Prostate gland (tissue), 2 donors: ENCODE measurements at regions not wholly inside any gene's neighbourhood (a gene's known extent, or its start where the extent isn't known, plus 50 kb on each side); places are given as distances from the start of the nearest gene placed in this dataset.
A peak's percentile ranks its signal among the peaks of the same experiment; 100 is the strongest.

ENCODE experiments used
- DNase-seq: peaks from one replicate; pipeline ENCODE4 v3.0.0-alpha.2; 2019; ENCODE audit warnings: low spot score
- H3K27ac ChIP-seq, 2 donors: fragments of 200-600 bp; sonication (generic); 2 replicates each; pipeline ENCODE4 v1.5.1; 2017 to 2019
- H3K27me3 ChIP-seq: fragments of 200-600 bp; sonication (generic); replicated peaks from 2 replicates; pipeline ENCODE4 v1.5.1; 2019; ENCODE audit not compliant: insufficient read depth
- H3K36me3 ChIP-seq, 2 donors: fragments of 200-600 bp; sonication (generic); 1 replicate in 1 of 2; 2 replicates in 1 of 2; pipeline versions ENCODE4 v1.5.1 to v1.8.1; 2017 to 2019
- H3K4me1 ChIP-seq: fragments of 200-600 bp; sonication (generic); replicated peaks from 2 replicates; pipeline ENCODE4 v1.5.1; 2019
- H3K4me3 ChIP-seq, 2 donors: fragments of 200-600 bp; sonication (generic); 2 replicates each; pipeline ENCODE4 v1.5.1; 2017 to 2019
- H3K9me3 ChIP-seq: fragments of 200-600 bp; sonication (generic); 2 replicates; pipeline ENCODE4 v1.5.1; 2017
- POLR2A ChIP-seq: fragments of 450-650 bp; IDR thresholded peaks from one replicate; pipeline ENCODE4 v1.6.1; 2016; ENCODE audit warnings: antibody characterized with exemption, mild to moderate bottlenecking
- POLR2AphosphoS5 ChIP-seq: sonication (generic); formaldehyde crosslinking; IDR thresholded peaks from one replicate; pipeline ENCODE4 v1.6.1; 2017; ENCODE audit warnings: antibody characterized with exemption
- WGBS: methylation state at CpG from one replicate; pipeline ENCODE4 v1.1.5; 2018; 5-methylcytosine and 5-hydroxymethylcytosine counted together
- intact Hi-C: fragments of 100-400 bp; cut with DNase I; formaldehyde crosslinking; loops from one replicate; pipeline ENCODE4 v1.14.2; 2022
- TF ChIP-seq, protein P1 (sequence below), 4 experiments: fragments of 200-600 bp in 2 of 4; fragments of 450-650 bp in 2 of 4; sonication (generic) in 2 of 4; IDR thresholded peaks; 1 replicate in 3 of 4; 2 replicates in 1 of 4; pipeline ENCODE4 v1.5.1; 2016 to 2019; ENCODE audit warnings: antibody characterized with exemption in 4 of 4, mild to moderate bottlenecking in 2 of 4, moderate library complexity in 2 of 4

DNA sequence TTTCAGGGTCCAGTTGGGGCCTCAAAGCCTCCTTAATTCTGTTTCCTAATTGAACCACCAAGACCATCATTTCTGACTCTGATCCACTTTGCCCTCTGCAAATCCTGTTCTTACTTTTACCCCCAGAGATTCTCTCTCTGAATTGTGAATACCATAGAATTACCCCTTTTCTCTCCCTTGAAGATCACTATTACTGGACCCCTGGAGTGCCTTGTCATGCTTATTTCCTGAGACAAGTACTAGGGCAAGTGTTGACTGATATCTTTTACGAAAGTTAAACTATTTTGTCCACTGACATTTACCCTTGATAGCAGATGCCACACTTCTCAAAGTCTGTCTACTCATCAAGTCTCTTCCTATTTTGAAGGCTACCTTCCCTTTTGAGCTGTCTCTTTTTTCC, 246.9 kb upstream of the PTGER4 start:
- Histone ChIP-seq H3K4me1 (no peaks in the 10 kb centered on the region), H3K27ac (no peak overlapping the region), H3K4me3 (no peak overlapping the region), H3K9me3 (no peaks in the 10 kb centered on the region), H3K36me3 (no peaks in the 10 kb centered on the region), H3K27me3 (no peaks in the 10 kb centered on the region)
- 100% methylated on average over 1 of the region's 1 CpG for WGBS
- DNase-seq: no peak
- intact Hi-C loops: no loop called here
- TF ChIP-seq POLR2A (no peak), POLR2AphosphoS5 (no peak)
- TF ChIP-seq, protein P1, sequence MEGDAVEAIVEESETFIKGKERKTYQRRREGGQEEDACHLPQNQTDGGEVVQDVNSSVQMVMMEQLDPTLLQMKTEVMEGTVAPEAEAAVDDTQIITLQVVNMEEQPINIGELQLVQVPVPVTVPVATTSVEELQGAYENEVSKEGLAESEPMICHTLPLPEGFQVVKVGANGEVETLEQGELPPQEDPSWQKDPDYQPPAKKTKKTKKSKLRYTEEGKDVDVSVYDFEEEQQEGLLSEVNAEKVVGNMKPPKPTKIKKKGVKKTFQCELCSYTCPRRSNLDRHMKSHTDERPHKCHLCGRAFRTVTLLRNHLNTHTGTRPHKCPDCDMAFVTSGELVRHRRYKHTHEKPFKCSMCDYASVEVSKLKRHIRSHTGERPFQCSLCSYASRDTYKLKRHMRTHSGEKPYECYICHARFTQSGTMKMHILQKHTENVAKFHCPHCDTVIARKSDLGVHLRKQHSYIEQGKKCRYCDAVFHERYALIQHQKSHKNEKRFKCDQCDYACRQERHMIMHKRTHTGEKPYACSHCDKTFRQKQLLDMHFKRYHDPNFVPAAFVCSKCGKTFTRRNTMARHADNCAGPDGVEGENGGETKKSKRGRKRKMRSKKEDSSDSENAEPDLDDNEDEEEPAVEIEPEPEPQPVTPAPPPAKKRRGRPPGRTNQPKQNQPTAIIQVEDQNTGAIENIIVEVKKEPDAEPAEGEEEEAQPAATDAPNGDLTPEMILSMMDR (IDR thresholded peaks at IDR 0.05): no peak

- Histone ChIP-seq H3K9me3 (no peaks in the 10 kb centered on the region), H3K4me3 (no peak overlapping the region), H3K4me1 (no peaks in the 10 kb centered on the region), H3K27me3 (no peaks in the 10 kb centered on the region), H3K36me3 (no peaks in the 10 kb centered on the region), H3K27ac (no peak overlapping the region)
- DNase-seq: no peak
- intact Hi-C loops: no loop called here
- WGBS: 64% methylated on average over 1 of the region's 1 CpG
- TF ChIP-seq POLR2A (no peak), POLR2AphosphoS5 (peak; percentile 59)
Observed at GRCh38 chr5:40431734-40432133, 248.0 kb upstream of the PTGER4 start.

- no peaks in the 10 kb centered on the region for H3K36me3 ChIP-seq
- no peaks in the 10 kb centered on the region for H3K27me3 ChIP-seq
- no peak for DNase-seq
- 65% methylated on average over 3 of the region's 3 CpGs for WGBS
- H3K27ac ChIP-seq: no peak overlapping the region
- TF ChIP-seq, protein P1 (IDR thresholded peaks at IDR 0.05): no peak
- TF ChIP-seq POLR2AphosphoS5 (no peak), POLR2A (no peak)
- H3K9me3 ChIP-seq: no peaks in the 10 kb centered on the region
- no peaks in the 10 kb centered on the region for H3K4me1 ChIP-seq
- H3K4me3 ChIP-seq: no peak overlapping the region
- intact Hi-C loops: no loop called here
Observed at GRCh38 chr5:40430101-40430710, 249.5 kb upstream of the PTGER4 start.

DNA sequence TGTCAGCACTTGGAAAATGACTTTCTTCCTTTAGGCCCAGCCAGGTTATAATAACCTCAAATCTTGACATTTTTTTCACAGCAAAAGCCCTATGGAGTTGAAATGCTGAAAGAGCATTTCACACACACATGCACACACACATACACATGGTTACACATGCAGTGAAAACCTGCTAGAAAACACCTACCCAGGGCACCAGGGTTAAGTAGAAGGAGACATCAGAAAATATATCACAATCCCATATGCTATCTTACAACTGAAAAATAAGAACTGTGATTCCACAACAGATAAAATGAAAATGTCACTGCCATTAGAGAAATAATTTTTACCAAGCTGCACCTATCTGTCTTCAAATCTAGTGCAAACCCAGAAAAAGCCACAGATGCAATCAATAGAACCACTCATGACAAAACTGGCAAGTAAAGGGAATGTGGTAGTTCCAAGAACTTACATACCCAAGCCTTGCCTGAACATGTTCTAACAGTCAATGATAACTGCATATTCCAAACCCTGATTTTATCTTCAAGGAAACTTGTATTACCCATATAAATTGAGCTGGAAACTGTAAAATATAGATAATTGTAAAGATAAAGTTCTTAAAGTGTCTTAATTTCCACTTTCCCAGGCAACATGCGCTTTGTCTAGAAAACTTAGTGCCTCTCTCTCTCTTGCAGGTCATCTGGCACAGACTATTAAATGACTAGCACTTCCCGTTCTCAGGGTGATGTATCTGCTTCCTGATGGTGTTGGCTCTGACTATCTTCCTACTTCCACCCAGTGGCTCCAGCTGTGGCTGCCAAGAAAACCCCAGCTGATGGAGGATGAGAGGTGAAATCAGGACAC, 250.2 kb upstream of the PTGER4 start:
- no peaks in the 10 kb centered on the region for H3K27me3 ChIP-seq
- intact Hi-C loops: no loop called here
- no peak overlapping the region for H3K27ac ChIP-seq
- TF ChIP-seq POLR2A (no peak), POLR2AphosphoS5 (no peak)
- TF ChIP-seq, protein P1 (IDR thresholded peaks at IDR 0.05): no peak
- WGBS: 14% methylated on average over 2 of the region's 2 CpGs
- H3K36me3 ChIP-seq: no peaks in the 10 kb centered on the region
- H3K4me3 ChIP-seq: no peak overlapping the region
- no peak for DNase-seq
- no peaks in the 10 kb centered on the region for H3K4me1 ChIP-seq
- H3K9me3 ChIP-seq: no peaks in the 10 kb centered on the region

DNA sequence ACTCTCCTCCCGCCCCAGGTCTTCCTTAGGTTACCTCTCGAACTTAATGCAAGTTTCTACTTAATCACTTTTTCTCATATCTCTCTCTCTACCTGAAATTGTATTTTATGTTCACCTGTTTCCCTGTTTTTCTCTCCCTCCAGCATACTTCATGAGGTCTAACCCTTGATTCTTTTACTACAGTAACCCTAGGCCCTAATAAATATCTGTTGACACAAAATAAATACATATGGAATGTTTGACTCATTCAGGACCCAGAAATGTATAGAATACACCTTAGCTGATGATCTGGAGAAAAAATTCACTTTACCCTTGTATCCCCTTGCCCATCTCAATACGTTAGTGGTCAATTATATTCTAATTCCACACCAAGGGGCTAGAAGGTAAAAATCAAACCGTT, 250.9 kb upstream of the PTGER4 start:
- no peaks in the 10 kb centered on the region for H3K9me3 ChIP-seq
- no peak for DNase-seq
- intact Hi-C loops: no loop called here
- no peak overlapping the region for H3K27ac ChIP-seq
- no peaks in the 10 kb centered on the region for H3K36me3 ChIP-seq
- H3K4me1 ChIP-seq: no peaks in the 10 kb centered on the region
- no peaks in the 10 kb centered on the region for H3K27me3 ChIP-seq
- TF ChIP-seq POLR2A (no peak), POLR2AphosphoS5 (no peak)
- TF ChIP-seq, protein P1 (IDR thresholded peaks at IDR 0.05): no peak
- H3K4me3 ChIP-seq: no peak overlapping the region
- WGBS: 87% methylated on average over 4 of the region's 4 CpGs
